GM19328 (cell line): ENCODE measurements at regions not wholly inside any gene's neighbourhood (a gene's known extent, or its start where the extent isn't known, plus 50 kb on each side); places are given as distances from the start of the nearest gene placed in this dataset.
"Not testable (repeated sequence)": the region's sequence is repeated elsewhere in the genome, so short reads cannot be mapped to it uniquely, and the experiment has no call there.

Source experiments
- ATAC-seq: cut with Tn5 transposase; IDR thresholded peaks from one replicate; pipeline ENCODE4 v1.9.1; 2021; ENCODE audit warnings: mild to moderate bottlenecking, moderate library complexity; ENCODE audit not compliant: unreplicated experiment

GRCh38 chr2:2787301-2787907, 456.3 kb upstream of the MYT1L start:
- ATAC-seq = no peak

- no peak for ATAC-seq
Observed at GRCh38 chr2:2782007-2782406, 450.9 kb upstream of the MYT1L start.

GRCh38 chr2:2779727-2780126, 448.7 kb upstream of the MYT1L start:
- no peak for ATAC-seq

GRCh38 chr2:2777876-2778275, 446.8 kb upstream of the MYT1L start:
- no peak for ATAC-seq

- ATAC-seq = no peak
Observed at GRCh38 chr2:2777213-2777612, 446.1 kb upstream of the MYT1L start.

- no peak for ATAC-seq
Observed at GRCh38 chr2:2775018-2775417, 443.9 kb upstream of the MYT1L start.

- ATAC-seq = no peak
Observed at GRCh38 chr2:2773692-2774091, 442.6 kb upstream of the MYT1L start.

- not testable (repeated sequence) for ATAC-seq
Observed at GRCh38 chr2:2773080-2773479, 442.0 kb upstream of the MYT1L start.

- no peak for ATAC-seq
Observed at GRCh38 chr2:2771721-2772411, 440.8 kb upstream of the MYT1L start.

- ATAC-seq = no peak
Observed at GRCh38 chr2:2769481-2770431, 438.7 kb upstream of the MYT1L start.

- ATAC-seq = no peak
Observed at GRCh38 chr2:2768476-2768875, 437.4 kb upstream of the MYT1L start.

- no peak for ATAC-seq
Observed at GRCh38 chr2:2767837-2768236, 436.8 kb upstream of the MYT1L start.

- ATAC-seq = no peak
Observed at GRCh38 chr2:2765839-2766495, 434.9 kb upstream of the MYT1L start.

- no peak for ATAC-seq
Observed at GRCh38 chr2:2765176-2765800, 434.2 kb upstream of the MYT1L start.

- no peak for ATAC-seq
Observed at GRCh38 chr2:2764739-2765138, 433.7 kb upstream of the MYT1L start.

GRCh38 chr2:2764001-2764355, 432.9 kb upstream of the MYT1L start:
- no peak for ATAC-seq

- ATAC-seq = no peak
Observed at GRCh38 chr2:2763351-2764000, 432.4 kb upstream of the MYT1L start.

GRCh38 chr2:2762913-2763312, 431.8 kb upstream of the MYT1L start:
- no peak for ATAC-seq

- no peak for ATAC-seq
Observed at GRCh38 chr2:2762166-2762908, 431.3 kb upstream of the MYT1L start.
